HG02588 (cell line): ENCODE measurements at regions not wholly inside any gene's neighbourhood (a gene's known extent, or its start where the extent isn't known, plus 50 kb on each side); places are given as distances from the start of the nearest gene placed in this dataset.

Experiments
- ATAC-seq: cut with Tn5 transposase; IDR thresholded peaks from one replicate; pipeline ENCODE4 v1.9.1; 2021; ENCODE audit warnings: mild to moderate bottlenecking, moderate library complexity; ENCODE audit not compliant: unreplicated experiment

DNA sequence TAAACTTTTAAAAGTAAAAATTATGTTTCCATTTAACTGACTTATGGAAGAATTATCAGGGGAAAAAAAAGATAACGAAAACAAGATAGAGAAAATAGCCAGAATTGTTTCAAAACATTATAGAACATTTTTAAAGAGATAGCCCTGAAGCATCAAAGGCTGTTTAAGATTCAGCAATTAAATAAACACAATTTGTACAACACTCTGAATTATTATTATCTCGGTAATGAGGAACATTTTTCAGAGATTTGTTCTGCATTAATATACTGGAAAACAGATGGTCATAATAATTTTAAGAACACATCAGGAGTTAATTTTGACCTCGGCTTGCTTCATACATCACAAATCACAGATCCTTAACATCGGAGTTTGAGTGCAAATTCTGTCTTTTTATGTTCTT is 643.8 kb downstream of the SORCS1 start:
- no peak for ATAC-seq

- no peak for ATAC-seq
These were observed 645.0 kb downstream of the SORCS1 start for GRCh38 chr10:106519376-106520030.

DNA sequence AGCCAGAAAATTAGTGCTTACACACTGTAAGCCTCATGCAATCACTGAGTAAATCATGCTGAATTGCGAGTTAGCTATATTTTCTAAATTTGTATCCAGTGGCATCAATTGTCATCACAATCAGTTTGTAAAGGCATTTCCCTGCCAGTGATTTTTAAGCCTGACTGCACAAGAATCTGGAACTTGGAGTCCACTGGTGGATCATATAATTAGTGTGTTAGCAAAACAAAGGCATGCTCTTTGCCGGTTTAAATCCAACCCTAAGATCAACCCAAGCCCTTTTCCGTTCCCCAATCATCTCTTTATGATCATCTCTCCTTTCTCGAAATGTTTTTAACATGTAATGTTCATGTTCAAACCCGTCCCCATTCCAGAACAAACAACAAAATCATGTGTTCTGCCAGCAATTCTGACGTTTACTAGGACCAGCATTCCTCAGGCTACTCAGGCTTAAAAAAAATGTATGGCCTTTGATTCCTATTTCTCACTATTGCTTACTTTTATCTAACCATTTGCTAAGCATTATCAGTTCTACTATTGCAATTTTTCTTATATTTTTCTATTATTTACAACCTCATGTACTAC is 649.2 kb downstream of the SORCS1 start:
- no peak for ATAC-seq

DNA sequence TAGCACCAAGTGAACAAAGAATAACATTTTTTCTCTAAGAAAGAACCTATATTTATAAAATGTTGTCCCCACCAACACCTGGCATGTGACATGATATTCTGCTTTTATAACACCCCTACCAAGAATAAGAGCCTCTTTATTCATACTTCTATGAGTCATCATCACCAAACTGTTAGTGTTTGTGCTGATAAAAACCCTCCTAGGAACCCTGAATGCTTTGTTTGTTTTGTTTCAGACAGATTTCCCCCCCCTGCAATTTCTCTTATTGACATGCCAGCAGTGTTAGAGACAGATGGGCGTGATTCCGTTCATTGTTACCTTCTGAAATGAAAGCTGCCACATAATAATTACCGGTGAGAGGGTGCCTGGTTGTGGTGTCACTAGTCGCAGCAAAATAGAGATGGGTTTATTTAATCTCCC is 651.1 kb downstream of the SORCS1 start:
- no peak for ATAC-seq

DNA sequence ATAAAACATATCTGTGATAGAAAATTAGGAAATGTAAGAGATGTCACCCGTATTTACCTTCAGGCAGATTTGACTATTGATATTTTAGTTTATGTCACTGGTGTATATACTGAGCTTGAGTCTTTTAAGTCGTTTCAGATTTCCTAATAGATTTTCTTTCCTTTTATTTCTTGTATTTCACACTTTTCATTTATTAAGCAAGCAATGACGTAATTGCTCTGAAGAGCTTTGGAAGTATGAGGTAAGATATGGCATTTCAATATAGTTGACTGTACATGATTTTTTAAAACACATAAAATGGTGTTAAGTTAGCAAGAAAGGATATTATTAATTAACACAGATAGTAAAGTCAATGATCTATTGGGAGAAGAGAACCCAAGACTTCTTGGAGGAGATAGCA is 652.6 kb downstream of the SORCS1 start:
- no peak for ATAC-seq

DNA sequence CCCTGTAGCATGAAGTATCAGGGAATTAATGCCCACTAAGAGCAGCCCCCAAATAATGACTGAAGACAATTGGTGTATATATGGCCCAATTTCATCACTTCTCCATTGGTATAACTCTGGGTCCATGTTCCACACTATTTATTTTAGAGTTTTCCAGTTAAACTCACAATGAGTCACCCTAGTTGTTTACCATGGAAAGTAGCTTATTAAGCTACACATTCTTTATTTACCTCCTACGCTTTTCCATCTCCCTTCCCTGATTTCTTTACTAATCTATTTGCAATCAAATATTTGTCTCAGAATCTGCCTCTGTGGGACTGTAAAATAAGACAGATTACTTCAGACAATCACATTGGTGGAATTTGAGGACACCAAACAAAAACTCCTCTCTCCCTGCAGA is 655.6 kb downstream of the SORCS1 start:
- no peak for ATAC-seq

DNA sequence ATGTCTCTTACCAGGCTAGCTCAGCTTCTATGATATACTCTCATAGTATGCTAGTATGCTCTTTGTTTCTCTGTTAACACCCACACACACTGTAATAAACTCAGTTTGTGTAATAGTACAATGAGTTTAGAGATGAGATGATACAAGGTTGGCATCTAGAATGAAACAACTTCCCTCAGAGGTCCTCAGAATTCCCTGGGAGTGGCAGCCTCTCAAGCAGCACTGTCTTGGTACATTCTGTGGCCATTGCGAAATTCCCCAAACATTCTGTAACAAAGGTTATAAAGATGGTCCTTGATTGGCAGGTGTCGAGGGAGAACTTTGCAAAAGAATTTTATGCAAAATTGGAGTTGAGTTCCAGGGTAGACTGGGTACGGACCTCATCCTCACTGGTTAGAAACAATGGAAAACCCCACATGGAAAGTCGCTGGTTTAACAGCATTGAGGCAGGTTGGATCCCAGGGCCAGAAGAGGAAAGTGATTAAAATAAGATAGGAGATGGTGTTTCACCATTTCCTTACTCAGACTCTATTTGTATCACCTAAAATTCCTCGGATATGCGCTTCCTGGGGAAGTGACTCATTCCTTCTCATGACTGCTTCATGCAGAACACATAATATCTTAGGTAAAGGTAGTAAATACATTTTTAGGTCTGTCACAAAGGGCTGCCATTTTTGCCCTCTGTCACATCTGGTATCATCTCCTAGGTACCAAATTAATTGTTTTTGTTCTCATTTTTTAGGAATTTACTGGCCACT is 657.8 kb downstream of the SORCS1 start:
- ATAC-seq, result no peak

GRCh38 chr10:106504536-106504935 is 660.0 kb downstream of the SORCS1 start:
- ATAC-seq, result no peak

GRCh38 chr10:106502641-106503040 is 661.9 kb downstream of the SORCS1 start:
- no peak for ATAC-seq

GRCh38 chr10:106500925-106501525 is 663.5 kb downstream of the SORCS1 start:
- no peak for ATAC-seq

- ATAC-seq, result no peak
These were observed 664.2 kb downstream of the SORCS1 start for GRCh38 chr10:106500041-106500924.

GRCh38 chr10:106499448-106499847 is 665.1 kb downstream of the SORCS1 start:
- no peak for ATAC-seq

DNA sequence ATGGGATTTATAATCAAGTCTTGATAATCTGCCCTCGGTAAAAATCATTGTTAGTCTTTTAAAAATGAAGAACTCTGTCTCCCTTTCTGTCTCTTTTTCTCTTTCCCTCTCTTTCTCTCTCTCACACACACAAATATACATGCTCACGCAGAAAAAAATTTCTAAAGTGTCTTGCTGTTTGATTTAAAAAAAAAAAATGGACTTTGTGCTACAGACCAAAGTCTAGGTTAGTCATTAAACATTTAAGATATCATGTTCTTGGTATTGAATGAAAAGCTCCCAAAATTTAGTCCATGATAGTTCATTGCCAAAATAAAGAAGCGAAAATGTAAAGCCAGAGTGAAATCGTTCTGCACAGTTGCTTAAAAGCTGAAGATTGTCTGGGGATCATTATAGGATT is 665.8 kb downstream of the SORCS1 start:
- ATAC-seq, result no peak

DNA sequence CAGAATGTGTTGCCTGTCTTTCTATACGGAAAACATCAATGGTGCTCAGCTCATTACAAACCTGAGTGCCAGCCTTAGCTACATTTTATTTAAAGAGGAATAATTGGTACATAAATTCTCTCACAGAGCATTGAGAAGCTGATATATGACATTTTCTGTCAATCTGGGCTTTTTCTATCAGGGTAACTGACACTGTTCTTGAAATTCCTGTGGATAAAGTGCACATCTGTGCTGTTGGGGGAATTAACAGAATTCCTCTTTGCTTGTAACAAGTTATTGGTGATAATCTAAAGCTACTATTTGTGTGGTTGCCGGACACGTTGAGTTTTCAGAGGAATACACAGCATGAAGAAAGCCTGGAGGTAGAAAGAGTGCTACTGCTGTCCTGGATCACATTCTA is 668.6 kb downstream of the SORCS1 start:
- no peak for ATAC-seq

GRCh38 chr10:106493751-106494150 is 670.8 kb downstream of the SORCS1 start:
- ATAC-seq, result no peak

DNA sequence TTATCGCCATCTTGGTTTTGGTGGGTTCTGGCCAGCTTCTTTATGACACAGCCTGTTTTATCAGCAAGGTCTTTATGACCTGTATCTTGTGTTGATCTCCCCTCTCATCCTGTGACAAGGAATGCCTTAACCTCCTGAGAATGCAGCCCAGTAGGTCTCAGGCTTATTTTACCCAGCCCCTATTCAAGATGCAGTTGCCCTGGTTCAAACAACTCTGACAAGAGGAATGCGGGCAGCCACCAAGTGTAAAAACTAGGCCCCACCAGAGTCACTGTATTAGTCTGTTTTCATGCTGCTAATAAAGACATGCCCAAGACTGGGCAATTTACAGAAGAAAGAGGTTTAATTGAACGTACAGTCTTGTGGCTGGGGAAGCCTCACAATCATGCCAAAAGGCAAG is 671.3 kb downstream of the SORCS1 start:
- no peak for ATAC-seq

- no peak for ATAC-seq
These were observed 676.8 kb downstream of the SORCS1 start for GRCh38 chr10:106487726-106488125.

- no peak for ATAC-seq
These were observed 682.8 kb downstream of the SORCS1 start for GRCh38 chr10:106481598-106482275.

- no peak for ATAC-seq
These were observed 684.9 kb downstream of the SORCS1 start for GRCh38 chr10:106479636-106480035.

DNA sequence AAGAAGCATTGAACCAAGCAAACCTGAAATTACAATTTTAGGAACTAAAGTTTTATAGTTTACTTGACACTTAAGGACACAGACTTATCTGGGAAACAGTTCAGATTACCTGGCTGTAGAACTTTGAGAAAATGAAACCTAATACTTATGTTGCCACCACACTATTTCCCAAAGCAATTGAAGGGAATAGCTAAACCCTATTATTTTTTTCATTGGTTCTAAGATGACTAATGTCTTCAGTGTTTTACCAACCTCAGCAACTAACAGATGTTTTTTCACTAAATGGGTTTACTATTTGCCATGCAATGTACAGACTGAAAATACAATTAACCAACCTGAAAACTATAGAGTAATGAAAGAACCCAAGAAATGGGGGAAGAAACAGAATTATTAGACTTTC is 689.6 kb downstream of the SORCS1 start:
- ATAC-seq, result no peak
